Astrocyte of the cerebellum (primary cell): ENCODE measurements at regions not wholly inside any gene's neighbourhood (a gene's known extent, or its start where the extent isn't known, plus 50 kb on each side); places are given as distances from the start of the nearest gene placed in this dataset.

Experiments
- DNase-seq: peaks from one replicate; pipeline ENCODE4 v3.0.0-alpha.2; 2011; ENCODE audit warnings: low read depth
- H3K4me3 ChIP-seq: 2 replicates; pipeline ENCODE4 v1.5.1; 2011; ENCODE audit warnings: mild to moderate bottlenecking, low read depth, low read length, moderate library complexity
- CTCF ChIP-seq: IDR thresholded peaks from 2 replicates; pipeline ENCODE4 v1.5.1; 2012; ENCODE audit warnings: low read length, low read depth, moderate library complexity, mild to moderate bottlenecking; ENCODE audit errors: missing control alignments
- in situ Hi-C: cut with HindIII; loops from 2 replicates; pipeline ENCODE4 v1.10.0; 2017; ENCODE audit warnings: low sequenced_read_pairs

DNA sequence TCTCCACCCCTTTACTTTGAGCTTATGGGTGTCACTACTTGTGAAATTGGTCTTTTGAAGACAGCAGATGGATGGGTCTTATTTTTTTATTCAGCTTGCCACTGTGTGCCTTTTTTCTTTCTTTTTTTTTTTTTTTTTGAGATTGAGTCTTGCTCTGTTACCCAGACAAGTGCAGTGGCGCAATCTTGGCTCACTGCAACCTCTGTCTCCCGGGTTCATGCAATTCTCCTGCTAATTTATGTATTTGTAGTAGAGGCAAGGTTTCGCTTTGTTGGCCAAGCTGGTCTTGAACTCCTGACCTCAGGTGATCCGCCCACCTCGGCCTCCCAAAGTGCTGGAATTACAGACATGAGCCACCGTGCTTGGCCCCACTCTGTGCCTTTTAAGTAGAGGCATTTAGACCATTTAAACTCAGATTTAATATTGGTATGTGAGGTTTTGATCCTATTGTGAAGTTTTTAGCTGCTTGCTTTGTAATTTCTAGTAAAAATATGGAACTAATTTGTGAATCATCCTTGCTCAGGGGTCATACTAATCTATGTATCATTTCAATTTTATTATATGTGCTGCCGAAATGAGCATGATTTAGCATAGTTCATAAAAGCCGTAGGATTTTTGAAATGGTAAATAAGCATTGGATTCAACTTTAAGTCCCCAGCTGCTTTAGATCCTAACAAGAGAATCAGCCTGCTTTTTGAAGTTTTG is 584.5 kb downstream of the SLITRK1 start:
- in situ Hi-C loops, result no loop called here
- no peak for TF ChIP-seq CTCF
- DNase-seq, result no peak
- H3K4me3 ChIP-seq, result no peak overlapping the region

GRCh38 chr13:83295686-83296085 is 586.6 kb downstream of the SLITRK1 start:
- in situ Hi-C loops, result no loop called here
- H3K4me3 ChIP-seq, result no peak overlapping the region
- no peak for TF ChIP-seq CTCF
- DNase-seq, result no peak

DNA sequence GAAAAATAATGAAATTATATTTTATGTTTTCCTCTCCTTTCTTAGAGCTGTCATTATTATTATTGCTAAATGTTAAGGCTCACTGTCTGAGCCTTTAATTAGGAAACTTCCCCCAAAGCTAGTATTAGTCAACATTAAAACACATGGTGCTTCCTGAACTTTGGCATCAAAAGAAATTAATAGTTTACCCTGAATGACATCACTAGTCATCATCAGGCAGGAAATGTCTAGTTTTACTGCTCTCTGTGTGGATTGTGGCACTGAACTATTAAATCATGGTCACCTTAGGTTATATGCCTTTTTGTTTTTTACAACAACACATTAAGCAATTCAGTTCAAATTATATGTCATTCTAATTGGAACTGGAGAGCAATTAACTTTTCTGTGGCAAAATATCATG is 595.5 kb downstream of the SLITRK1 start:
- in situ Hi-C loops, result no loop called here
- no peak for TF ChIP-seq CTCF
- no peak overlapping the region for H3K4me3 ChIP-seq
- no peak for DNase-seq

DNA sequence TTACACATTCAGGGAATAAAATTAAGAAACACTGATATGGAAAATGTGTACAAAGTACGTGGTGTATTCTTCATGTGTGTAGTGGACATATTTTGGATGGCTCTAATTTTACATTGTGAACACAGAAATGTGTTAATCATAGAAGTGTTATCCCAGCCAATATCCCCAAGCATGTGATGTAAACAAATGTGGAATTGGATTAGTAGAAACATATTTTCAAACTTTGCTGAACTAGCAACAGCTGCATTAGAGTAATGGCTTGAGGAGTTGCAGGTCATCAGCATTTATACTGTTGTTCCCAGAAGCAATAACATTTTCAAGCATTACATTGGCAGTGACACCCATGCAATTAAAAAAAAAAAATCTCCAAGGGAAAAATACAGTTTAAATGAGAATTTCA is 600.6 kb downstream of the SLITRK1 start:
- no peak for TF ChIP-seq CTCF
- DNase-seq, result no peak
- in situ Hi-C loops, result no loop called here
- no peak overlapping the region for H3K4me3 ChIP-seq

DNA sequence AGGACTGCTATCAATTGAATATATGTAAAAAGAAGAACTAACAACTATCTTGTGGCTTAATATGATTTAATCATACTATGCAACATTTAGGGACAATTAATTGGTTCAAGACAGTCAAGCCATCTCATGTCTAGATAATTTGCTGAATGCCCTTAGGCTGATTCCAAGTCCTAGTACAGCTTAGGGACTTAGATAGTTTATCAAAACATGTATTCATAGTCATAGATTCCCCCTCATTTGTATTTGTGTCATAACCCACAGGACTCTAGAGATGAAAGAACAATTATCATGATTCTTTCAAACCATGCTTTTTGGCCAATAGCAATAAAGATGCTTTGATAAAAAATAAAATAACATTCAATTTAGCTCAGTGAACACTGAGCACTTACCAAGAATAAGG is 607.6 kb downstream of the SLITRK1 start:
- DNase-seq, result no peak
- no peak overlapping the region for H3K4me3 ChIP-seq
- in situ Hi-C loops, result no loop called here
- TF ChIP-seq CTCF, result no peak

GRCh38 chr13:83272652-83273240 is 609.5 kb downstream of the SLITRK1 start:
- in situ Hi-C loops, result no loop called here
- DNase-seq, result no peak
- H3K4me3 ChIP-seq, result no peak overlapping the region
- no peak for TF ChIP-seq CTCF
